Esophagus squamous epithelium (tissue), 5 donors: ENCODE measurements at regions not wholly inside any gene's neighbourhood (a gene's known extent, or its start where the extent isn't known, plus 50 kb on each side); places are given as distances from the start of the nearest gene placed in this dataset.

Experiments
- DNase-seq: peaks from one replicate; lab custom pipeline; 2025; lab: John Stamatoyannopoulos, UW
- H3K27ac ChIP-seq, 4 donors: fragments of 200-600 bp; sonication (generic); one replicate each; pipeline ENCODE4 v1.5.1; 2016 to 2019; ENCODE audit warnings: mild to moderate bottlenecking in 1 of 4
- H3K27me3 ChIP-seq, 4 donors: fragments of 200-600 bp; sonication (generic); 1 replicate in 3 of 4; 2 replicates in 1 of 4; pipeline versions ENCODE4 v1.5.1 to v1.6.0; 2017 to 2021; ENCODE audit warnings: antibody characterized with exemption in 1 of 4
- H3K36me3 ChIP-seq, 3 donors: fragments of 200-600 bp; sonication (generic); one replicate each; pipeline ENCODE4 v1.5.1; 2016 to 2019
- H3K4me1 ChIP-seq, 3 donors: fragments of 200-600 bp; sonication (generic); one replicate each; pipeline ENCODE4 v1.5.1; 2017 to 2019
- H3K4me3 ChIP-seq, 4 donors: fragments of 200-600 bp; sonication (generic); 1 replicate in 3 of 4; 2 replicates in 1 of 4; pipeline ENCODE4 v1.5.1; 2016 to 2019; ENCODE audit warnings: mild to moderate bottlenecking in 2 of 4, moderate library complexity in 1 of 4
- H3K9me3 ChIP-seq, 3 donors: fragments of 200-600 bp; sonication (generic); one replicate each; pipeline ENCODE4 v1.5.1; 2016 to 2019
- POLR2A ChIP-seq, 4 donors: fragments of 450-650 bp; IDR thresholded peaks; one replicate each; pipeline ENCODE4 v1.6.1; 2017; ENCODE audit warnings: antibody characterized with exemption in 4 of 4, mild to moderate bottlenecking in 4 of 4, moderate library complexity in 3 of 4
- WGBS, 2 donors: methylation state at CpG; one replicate each; pipeline ENCODE4 v1.1.5; 2018; 5-methylcytosine and 5-hydroxymethylcytosine counted together
- intact Hi-C: fragments of 100-400 bp; cut with DNase I; formaldehyde crosslinking; loops from one replicate; pipeline ENCODE4 v1.15.0; 2022
- TF ChIP-seq, protein P1 (sequence below), 6 experiments: fragments of 450-650 bp in 4 of 6; fragments of 200-600 bp in 2 of 6; sonication (generic) in 2 of 6; IDR thresholded peaks; one replicate each; pipeline ENCODE4 v1.5.1; 2016 to 2019; ENCODE audit warnings: antibody characterized with exemption in 6 of 6, mild to moderate bottlenecking in 4 of 6, moderate library complexity in 4 of 6
- donor health status: DM: yes; HTN: yes; CAD: no.

DNA sequence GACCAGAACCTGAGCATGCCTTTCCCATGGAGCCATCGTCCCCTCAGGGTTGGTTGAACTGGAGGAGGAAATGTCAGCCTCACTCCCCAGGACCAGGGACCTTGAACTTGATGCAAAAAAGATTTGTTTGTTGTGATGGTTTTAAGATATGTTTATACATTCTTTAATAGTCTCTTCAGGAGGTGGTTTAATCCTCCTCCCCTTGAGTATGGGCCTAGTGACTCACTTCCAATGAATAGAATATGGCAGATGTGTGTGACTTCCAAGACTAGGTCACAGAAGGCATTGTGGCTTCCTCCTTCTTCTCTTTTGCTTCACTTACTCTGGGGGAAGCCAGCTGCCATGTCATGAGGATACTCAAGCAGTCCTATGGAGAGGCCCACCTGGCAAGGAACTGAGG is 81.7 kb upstream of the WNT4 start:
- Histone ChIP-seq H3K4me3 (no peak overlapping the region), H3K9me3 (peaks cover 0 to 5% (median 0%) of the 10 kb centered on the region in 3 donors), H3K27me3 (peaks cover 0 to 20% (median 0%) of the 10 kb centered on the region in 4 donors), H3K4me1 (peaks cover 0 to 16% (median 3%) of the 10 kb centered on the region in 3 donors), H3K27ac (no peak overlapping the region), H3K36me3 (no peaks in the 10 kb centered on the region)
- intact Hi-C loops = no loop called here
- WGBS, 2 donors = 80% methylated on average over 1 of the region's 1 CpG; no CpG with 5 or more reads in 1 of the 2 donors
- TF ChIP-seq, protein P1, sequence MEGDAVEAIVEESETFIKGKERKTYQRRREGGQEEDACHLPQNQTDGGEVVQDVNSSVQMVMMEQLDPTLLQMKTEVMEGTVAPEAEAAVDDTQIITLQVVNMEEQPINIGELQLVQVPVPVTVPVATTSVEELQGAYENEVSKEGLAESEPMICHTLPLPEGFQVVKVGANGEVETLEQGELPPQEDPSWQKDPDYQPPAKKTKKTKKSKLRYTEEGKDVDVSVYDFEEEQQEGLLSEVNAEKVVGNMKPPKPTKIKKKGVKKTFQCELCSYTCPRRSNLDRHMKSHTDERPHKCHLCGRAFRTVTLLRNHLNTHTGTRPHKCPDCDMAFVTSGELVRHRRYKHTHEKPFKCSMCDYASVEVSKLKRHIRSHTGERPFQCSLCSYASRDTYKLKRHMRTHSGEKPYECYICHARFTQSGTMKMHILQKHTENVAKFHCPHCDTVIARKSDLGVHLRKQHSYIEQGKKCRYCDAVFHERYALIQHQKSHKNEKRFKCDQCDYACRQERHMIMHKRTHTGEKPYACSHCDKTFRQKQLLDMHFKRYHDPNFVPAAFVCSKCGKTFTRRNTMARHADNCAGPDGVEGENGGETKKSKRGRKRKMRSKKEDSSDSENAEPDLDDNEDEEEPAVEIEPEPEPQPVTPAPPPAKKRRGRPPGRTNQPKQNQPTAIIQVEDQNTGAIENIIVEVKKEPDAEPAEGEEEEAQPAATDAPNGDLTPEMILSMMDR (IDR thresholded peaks at IDR 0.05) = no peak
- TF ChIP-seq POLR2A (IDR thresholded peaks at IDR 0.05) = no peak
- no peak for DNase-seq

DNA sequence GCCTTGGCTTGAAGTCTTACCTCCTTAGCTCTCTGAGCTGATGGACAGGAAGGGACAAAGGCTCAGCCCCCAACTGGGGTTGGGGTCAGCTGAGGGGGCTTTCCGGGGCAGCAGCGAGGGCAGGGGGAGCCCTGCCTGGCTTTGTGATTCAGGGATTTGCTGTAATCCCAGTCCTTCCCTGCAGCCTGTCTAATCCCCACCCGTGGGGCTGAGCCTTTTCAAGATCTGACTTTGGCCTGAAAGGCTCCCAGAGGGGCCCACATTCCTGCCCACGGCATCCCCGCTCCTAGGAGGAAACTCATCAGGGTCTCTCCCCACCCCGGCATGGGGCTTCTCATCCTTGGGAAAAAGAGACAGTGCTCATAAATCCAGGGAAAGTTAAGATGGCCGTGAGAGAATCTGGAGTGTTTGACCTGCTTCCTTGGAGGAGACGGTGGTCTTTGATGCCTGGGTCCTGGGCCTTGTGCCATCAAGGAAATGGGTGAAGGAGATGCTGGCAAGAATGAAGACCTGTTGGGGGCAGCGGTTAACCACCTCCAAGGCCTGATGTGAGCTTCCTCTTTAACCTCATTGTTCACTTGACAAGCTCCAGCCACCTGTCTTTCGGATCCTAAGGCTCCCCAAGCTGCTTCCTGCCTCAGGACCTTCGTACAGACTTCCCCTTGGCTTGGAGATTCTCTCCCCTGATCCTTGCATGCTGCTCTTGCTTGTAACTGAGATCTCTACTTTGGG is 83.1 kb upstream of the WNT4 start:
- Histone ChIP-seq H3K4me1 (peaks cover 0 to 23% (median 3%) of the 10 kb centered on the region in 3 donors), H3K27ac (no peak overlapping the region), H3K27me3 (peaks cover 0 to 16% (median 0%) of the 10 kb centered on the region in 4 donors), H3K36me3 (no peaks in the 10 kb centered on the region), H3K4me3 (no peak overlapping the region), H3K9me3 (peaks cover 0 to 5% (median 0%) of the 10 kb centered on the region in 3 donors)
- WGBS, 2 donors = 63 to 74% methylated on average over 3 to 9 of the region's 11 CpGs
- TF ChIP-seq POLR2A (IDR thresholded peaks at IDR 0.05) = no peak
- TF ChIP-seq, protein P1 (IDR thresholded peaks at IDR 0.05) = no peak
- no peak for DNase-seq
- intact Hi-C loops = no loop called here

DNA sequence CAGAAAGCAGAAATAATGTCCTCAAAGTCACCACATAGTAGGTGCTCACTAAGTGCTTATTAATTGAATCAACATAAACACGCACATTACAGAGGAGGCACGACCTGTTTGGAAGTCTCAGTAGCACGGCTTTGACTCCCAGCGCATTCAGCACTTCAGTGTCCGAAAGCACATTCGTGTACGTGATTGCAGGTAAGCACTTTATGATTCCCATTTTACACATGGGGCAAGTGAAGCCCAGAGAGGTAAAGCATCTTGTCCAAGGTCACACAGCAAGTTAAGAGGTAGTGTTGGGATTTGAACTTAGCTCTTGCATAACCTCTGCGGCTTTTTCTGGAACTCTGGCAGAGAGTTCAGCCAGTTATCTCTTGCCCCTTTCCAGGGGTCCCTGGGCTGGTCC is 85.2 kb upstream of the WNT4 start:
- Histone ChIP-seq H3K27me3 (peaks cover 0 to 6% (median 0%) of the 10 kb centered on the region in 4 donors), H3K9me3 (peaks cover 0 to 5% (median 0%) of the 10 kb centered on the region in 3 donors), H3K4me3 (no peak overlapping the region), H3K27ac (no peak overlapping the region), H3K36me3 (no peaks in the 10 kb centered on the region), H3K4me1 (peaks cover under 1 to 37% (median 3%) of the 10 kb centered on the region in 3 donors)
- no peak for TF ChIP-seq POLR2A (IDR thresholded peaks at IDR 0.05)
- TF ChIP-seq, protein P1 (IDR thresholded peaks at IDR 0.05) = no peak
- DNase-seq = no peak
- intact Hi-C loops = no loop called here
- WGBS, 2 donors = 83 to 91% methylated on average over 7 to 8 of the region's 8 CpGs

DNA sequence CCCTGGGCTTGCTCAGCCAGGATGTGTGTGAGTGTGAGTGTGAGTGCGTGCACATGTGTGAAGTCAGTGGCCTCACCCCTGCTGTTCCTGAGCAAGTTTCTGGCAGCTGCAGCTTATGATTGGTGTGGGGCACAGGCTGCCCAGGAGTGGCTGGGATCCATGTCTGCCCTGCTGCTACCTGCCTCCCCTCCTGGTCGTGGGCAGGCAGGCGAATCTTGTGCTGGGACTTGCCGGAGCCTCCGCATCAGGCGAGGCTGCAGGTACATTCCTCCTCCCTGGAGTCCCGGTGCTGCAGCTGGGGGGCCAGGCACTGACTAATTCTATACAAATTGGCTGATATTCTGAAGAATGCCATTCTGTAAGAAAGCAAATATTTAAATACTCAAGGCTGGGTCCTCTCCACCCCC is 85.6 kb upstream of the WNT4 start:
- no peak overlapping the region for H3K27ac ChIP-seq
- TF ChIP-seq, protein P1 (IDR thresholded peaks at IDR 0.05) = no peak
- no peak for TF ChIP-seq POLR2A (IDR thresholded peaks at IDR 0.05)
- peaks cover 5 to 41% (median 5%) of the 10 kb centered on the region in 3 donors for H3K4me1 ChIP-seq
- peaks cover 0 to 10% (median 0%) of the 10 kb centered on the region in 4 donors for H3K27me3 ChIP-seq
- intact Hi-C loops = no loop called here
- H3K9me3 ChIP-seq = peaks cover 0 to 5% (median 0%) of the 10 kb centered on the region in 3 donors
- no peak overlapping the region for H3K4me3 ChIP-seq
- WGBS, 2 donors = 11% methylated on average over 6 of the region's 7 CpGs; no CpG with 5 or more reads in 1 of the 2 donors
- no peaks in the 10 kb centered on the region for H3K36me3 ChIP-seq
- no peak for DNase-seq

DNA sequence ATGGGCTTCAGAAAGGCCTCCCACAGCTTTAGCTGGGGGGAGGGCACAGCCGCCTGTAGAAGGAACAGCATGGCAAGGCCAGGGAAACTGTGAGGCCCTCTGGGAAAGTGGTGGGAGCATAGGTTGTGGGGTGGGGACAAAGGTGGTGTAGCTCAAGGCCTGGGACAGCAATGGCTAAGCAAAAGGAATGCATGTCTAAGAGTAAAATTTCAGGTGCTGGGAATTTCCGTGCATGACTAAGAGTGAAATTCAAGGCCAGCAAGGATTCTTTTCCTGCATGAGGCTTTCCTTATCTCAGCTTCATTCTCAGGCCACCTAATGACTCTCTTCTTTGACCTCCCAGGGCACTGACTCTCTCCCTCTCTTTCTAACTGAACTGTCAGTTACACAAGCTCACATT is 86.5 kb upstream of the WNT4 start:
- no peak overlapping the region for H3K4me3 ChIP-seq
- intact Hi-C loops = no loop called here
- no peak overlapping the region for H3K27ac ChIP-seq
- H3K36me3 ChIP-seq = no peaks in the 10 kb centered on the region
- 37 to 90% methylated on average over 2 of the region's 2 CpGs for WGBS, 2 donors
- peaks cover 11 to 46% (median 13%) of the 10 kb centered on the region in 3 donors for H3K4me1 ChIP-seq
- no peak for DNase-seq
- TF ChIP-seq POLR2A (IDR thresholded peaks at IDR 0.05) = no peak
- TF ChIP-seq, protein P1 (IDR thresholded peaks at IDR 0.05) = no peak
- H3K9me3 ChIP-seq = peaks cover 0 to 5% (median 0%) of the 10 kb centered on the region in 3 donors
- H3K27me3 ChIP-seq = peaks cover 0 to 18% (median 0%) of the 10 kb centered on the region in 4 donors
